B cell (primary cell): ENCODE measurements at regions not wholly inside any gene's neighbourhood (a gene's known extent, or its start where the extent isn't known, plus 50 kb on each side); places are given as distances from the start of the nearest gene placed in this dataset.

Source experiments
- CTCF ChIP-seq: fragments of 200-600 bp; IDR thresholded peaks from one replicate; pipeline ENCODE4 v1.8.0; 2022; ENCODE audit warnings: antibody characterized with exemption, mild to moderate bottlenecking
- EZH2 ChIP-seq: IDR thresholded peaks from 2 replicates; pipeline ENCODE4 v1.6.1; 2012; ENCODE audit warnings: borderline replicate concordance, low read depth, mild to moderate bottlenecking, moderate library complexity, low read length; ENCODE audit not compliant: insufficient read depth, poor library complexity, severe bottlenecking

DNA sequence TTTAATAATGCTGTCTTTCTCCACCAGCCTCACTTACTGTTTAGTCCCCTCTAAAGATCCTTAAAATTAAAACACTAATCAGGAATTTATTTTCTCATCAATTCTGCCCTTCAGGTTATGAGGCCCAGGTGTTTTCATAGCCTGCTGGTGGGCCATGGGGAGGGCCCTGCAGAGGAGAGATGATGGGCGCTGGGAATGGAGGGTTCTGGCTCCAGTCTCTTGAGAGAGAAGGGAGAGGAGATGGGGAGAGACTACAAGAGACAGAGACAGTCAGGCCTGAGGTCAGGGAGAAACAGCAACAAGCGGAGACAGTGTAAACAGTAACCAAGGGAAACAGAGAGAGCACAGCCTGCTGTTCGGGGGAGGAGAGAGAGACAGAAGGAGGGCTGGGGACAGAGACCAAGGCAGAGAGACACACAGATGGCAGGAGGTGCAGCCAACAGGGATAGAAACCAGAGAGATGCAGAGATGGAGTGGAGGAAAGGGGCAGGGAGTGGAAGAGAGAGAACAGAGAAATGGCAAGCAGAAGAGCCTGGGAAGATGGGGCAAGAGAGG, 187.3 kb upstream of the SYT13 start:
- TF ChIP-seq CTCF (no peak), EZH2 (no peak)
